ENCODE measurements at regions not wholly inside any gene's neighbourhood (a gene's known extent, or its start where the extent isn't known, plus 50 kb on each side); places are given as distances from the start of the nearest gene placed in this dataset.

GRCh38 chr1:172777767-172778166 lies 118.9 kb downstream of the FASLG start:
- no peak for TF ChIP-seq CTCF (conservative IDR thresholded peaks at IDR 0.05)
- TF ChIP-seq ZFX (IDR thresholded peaks at IDR 0.05) = no peak
